Nephron progenitor cell (in vitro differentiated cells): ENCODE measurements at regions not wholly inside any gene's neighbourhood (a gene's known extent, or its start where the extent isn't known, plus 50 kb on each side); places are given as distances from the start of the nearest gene placed in this dataset.
A peak's percentile ranks its signal among the peaks of the same experiment; 100 is the strongest.

Experiments used
- DNase-seq: peaks from one replicate; pipeline ENCODE4 v3.0.0; 2021
- H3K27ac Mint-ChIP-seq: 2 replicates; pipeline ENCODE4 v1.8.0; 2021; ENCODE audit warnings: mild to moderate bottlenecking, moderate library complexity, mixed read lengths
- H3K27me3 Mint-ChIP-seq: 2 replicates; pipeline ENCODE4 v1.8.0; 2021; ENCODE audit warnings: mild to moderate bottlenecking, low read depth, mixed read lengths; ENCODE audit not compliant: poor library complexity
- H3K36me3 Mint-ChIP-seq: 2 replicates; pipeline ENCODE4 v1.8.0; 2021; ENCODE audit warnings: low read depth, mixed read lengths
- H3K4me1 Mint-ChIP-seq: 2 replicates; pipeline ENCODE4 v1.8.0; 2021; ENCODE audit warnings: mixed read lengths
- H3K4me3 Mint-ChIP-seq: 2 replicates; pipeline ENCODE4 v1.8.0; 2021; ENCODE audit warnings: mild to moderate bottlenecking, moderate library complexity, mixed read lengths
- H3K9me3 Mint-ChIP-seq: 2 replicates; pipeline ENCODE4 v1.8.0; 2021; ENCODE audit warnings: mild to moderate bottlenecking, moderate library complexity, mixed read lengths
- TF ChIP-seq, protein P1 (sequence below): fragments of 200-600 bp; sonication (generic); IDR thresholded peaks from 2 replicates; pipeline ENCODE4 v1.5.0; 2021; ENCODE audit warnings: antibody characterized with exemption

DNA sequence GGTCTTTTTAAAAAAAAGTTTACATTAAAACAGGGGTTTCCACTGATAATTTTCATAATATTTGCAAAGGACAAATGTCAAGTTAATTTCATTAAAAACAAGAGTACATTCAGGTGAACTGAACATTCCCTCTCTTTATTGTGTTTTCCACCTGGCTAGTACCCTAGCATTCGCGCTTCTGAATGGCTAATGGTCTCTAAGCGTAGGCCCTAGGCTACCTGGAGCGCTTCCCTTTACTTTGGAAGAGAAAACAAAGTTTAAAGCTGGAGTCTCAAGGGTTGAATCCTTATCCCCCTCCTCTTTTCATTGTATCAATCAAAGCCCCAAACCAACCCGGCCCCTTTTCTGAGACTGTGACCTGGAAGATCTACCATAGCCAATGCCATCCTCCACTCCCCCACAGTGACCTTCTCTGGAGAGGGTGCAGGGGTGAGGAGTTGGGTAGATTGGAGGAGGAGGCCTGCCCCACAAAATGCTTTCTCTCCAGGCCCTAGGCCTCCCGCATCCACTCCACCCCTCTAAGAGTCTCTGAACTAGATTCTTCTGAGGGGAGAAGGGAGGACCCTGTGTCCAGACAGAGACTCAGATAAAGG is 73.3 kb upstream of the TBCA start:
- Mint-ChIP-seq H3K36me3 (no peaks in the 10 kb centered on the region), H3K27me3 (peaks cover 69% of the 10 kb centered on the region), H3K4me3 (peak overlapping the region; percentile 4), H3K27ac (peak overlapping the region; percentile 55), H3K4me1 (peaks cover 81% of the 10 kb centered on the region), H3K9me3 (no peaks in the 10 kb centered on the region)
- TF ChIP-seq, protein P1, sequence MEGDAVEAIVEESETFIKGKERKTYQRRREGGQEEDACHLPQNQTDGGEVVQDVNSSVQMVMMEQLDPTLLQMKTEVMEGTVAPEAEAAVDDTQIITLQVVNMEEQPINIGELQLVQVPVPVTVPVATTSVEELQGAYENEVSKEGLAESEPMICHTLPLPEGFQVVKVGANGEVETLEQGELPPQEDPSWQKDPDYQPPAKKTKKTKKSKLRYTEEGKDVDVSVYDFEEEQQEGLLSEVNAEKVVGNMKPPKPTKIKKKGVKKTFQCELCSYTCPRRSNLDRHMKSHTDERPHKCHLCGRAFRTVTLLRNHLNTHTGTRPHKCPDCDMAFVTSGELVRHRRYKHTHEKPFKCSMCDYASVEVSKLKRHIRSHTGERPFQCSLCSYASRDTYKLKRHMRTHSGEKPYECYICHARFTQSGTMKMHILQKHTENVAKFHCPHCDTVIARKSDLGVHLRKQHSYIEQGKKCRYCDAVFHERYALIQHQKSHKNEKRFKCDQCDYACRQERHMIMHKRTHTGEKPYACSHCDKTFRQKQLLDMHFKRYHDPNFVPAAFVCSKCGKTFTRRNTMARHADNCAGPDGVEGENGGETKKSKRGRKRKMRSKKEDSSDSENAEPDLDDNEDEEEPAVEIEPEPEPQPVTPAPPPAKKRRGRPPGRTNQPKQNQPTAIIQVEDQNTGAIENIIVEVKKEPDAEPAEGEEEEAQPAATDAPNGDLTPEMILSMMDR = no peak
- DNase-seq = no peak

DNA sequence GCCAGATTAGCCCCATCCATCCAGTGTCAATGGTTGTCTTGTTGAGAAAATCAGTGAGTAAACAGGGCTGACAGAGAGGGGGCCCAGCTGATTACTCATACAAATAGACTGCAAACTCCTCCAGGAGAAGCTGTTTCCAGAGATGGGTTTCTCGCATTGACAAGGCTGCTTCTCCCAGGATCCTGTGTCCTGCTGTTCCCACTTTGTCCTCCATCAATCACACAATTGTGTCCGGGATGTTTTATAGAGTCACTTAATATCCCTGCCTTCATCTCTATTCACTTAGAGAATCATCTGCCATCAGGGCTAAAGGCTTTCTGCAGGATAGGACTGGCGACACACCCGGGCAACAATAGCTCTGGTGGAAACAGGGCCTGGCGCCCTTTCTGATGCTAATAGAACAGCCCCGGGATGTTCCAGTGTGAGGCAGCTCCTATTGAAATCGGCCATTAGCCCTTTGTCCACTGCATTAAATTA is 71.7 kb upstream of the TBCA start:
- no peak for DNase-seq
- Mint-ChIP-seq H3K9me3 (no peaks in the 10 kb centered on the region), H3K4me1 (peaks cover 76% of the 10 kb centered on the region), H3K27me3 (peaks cover 85% of the 10 kb centered on the region), H3K36me3 (no peaks in the 10 kb centered on the region), H3K4me3 (peak overlapping the region; percentile 24), H3K27ac (no peak overlapping the region)
- TF ChIP-seq, protein P1 = no peak

DNA sequence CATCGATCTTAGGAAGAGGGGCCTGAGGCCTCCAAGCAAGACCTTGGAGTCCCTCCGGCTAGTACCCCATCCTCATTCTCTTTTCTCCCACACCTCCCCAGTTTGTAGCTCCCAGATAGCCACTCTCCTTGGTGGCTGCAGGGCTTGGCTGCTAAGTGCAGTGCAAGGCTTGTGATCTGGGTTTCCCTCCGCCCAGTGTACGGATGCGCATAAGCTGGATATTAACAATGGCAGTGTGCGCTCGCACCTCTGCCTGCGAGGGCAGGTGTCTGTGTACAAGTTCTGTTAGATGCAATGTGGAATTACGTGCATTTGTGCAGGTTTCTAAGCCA is 71.0 kb upstream of the TBCA start:
- no peaks in the 10 kb centered on the region for H3K9me3 Mint-ChIP-seq
- no peak overlapping the region for H3K27ac Mint-ChIP-seq
- peaks cover 69% of the 10 kb centered on the region for H3K4me1 Mint-ChIP-seq
- peaks cover 92% of the 10 kb centered on the region for H3K27me3 Mint-ChIP-seq
- TF ChIP-seq, protein P1 = no peak
- peak overlapping the region; percentile 2 for H3K4me3 Mint-ChIP-seq
- no peaks in the 10 kb centered on the region for H3K36me3 Mint-ChIP-seq
- no peak for DNase-seq

DNA sequence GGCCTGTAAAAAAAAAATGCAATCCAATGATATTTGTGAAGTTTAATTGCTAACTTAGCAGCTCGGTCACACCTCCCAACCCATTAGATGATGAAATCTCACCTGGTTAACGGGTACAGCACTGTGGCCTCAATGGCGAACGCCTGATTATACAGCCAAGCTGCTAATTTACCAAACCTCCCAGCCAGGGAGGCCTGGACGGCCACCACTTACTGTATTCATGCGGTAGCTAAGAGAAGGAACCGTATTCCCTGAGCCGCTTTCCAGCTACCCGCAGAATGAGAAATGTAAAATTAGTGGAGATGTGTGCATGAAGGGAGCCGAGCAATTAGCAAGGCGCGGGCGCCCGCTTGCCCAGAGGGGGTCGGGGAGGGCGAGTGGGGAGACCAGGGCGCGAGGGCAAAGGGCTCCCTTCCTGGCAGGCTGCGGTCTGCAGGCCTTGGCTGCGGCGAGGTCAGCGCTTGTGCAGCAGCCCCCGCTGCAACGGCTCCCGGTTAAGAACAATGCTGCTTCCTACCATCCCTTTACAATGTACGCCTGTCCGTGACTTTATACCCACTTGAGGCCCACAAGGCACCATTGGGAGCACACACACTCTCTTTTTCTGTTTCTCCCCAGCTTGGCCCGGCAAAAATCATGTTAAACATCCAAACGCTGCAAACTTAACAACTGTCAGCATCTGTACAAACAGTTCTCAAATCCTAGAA is 70.4 kb upstream of the TBCA start:
- TF ChIP-seq, protein P1 = no peak

DNA sequence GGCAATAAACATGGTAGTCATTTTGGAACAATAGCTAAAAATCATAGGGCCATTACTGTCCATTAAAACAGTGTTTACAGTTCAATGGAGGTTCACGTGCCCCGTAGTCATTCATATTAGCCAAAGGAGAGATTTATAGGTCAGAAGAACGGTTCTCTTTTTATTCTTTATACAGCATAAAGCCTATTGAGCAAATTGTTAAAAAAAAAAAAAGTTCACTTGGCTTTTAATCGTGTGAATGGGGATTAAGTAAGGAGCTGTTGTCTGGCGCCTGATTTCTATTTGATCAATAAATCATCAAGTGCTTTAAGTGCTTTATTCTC is 69.1 kb upstream of the TBCA start:
- Mint-ChIP-seq H3K27ac (no peak overlapping the region), H3K4me1 (peaks cover 51% of the 10 kb centered on the region), H3K9me3 (no peaks in the 10 kb centered on the region), H3K4me3 (peak overlapping the region; percentile 82), H3K36me3 (no peaks in the 10 kb centered on the region), H3K27me3 (peaks cover 95% of the 10 kb centered on the region)
- no peak for DNase-seq
- TF ChIP-seq, protein P1 = no peak

More for the DNA sequence above, 70.4 kb upstream of the TBCA start:
- DNase-seq = peak; percentile 48
- no peak overlapping the region for H3K27ac Mint-ChIP-seq
- H3K4me1 Mint-ChIP-seq = peaks cover 64% of the 10 kb centered on the region
- no peaks in the 10 kb centered on the region for H3K9me3 Mint-ChIP-seq
- H3K4me3 Mint-ChIP-seq = peak overlapping the region; percentile 2
- H3K36me3 Mint-ChIP-seq = no peaks in the 10 kb centered on the region
- H3K27me3 Mint-ChIP-seq = peaks cover 95% of the 10 kb centered on the region
